PC-3 (cell line): ENCODE measurements at regions not wholly inside any gene's neighbourhood (a gene's known extent, or its start where the extent isn't known, plus 50 kb on each side); places are given as distances from the start of the nearest gene placed in this dataset.

Experiments used
- CTCF ChIP-seq: fragments of 300-600 bp; sonication (generic); conservative IDR thresholded peaks from 2 replicates; pipeline ENCODE4 v1.5.1; 2017; ENCODE audit warnings: antibody characterized with exemption, low read depth, mild to moderate bottlenecking, low read length
- EZH2 ChIP-seq: fragments of 300-600 bp; sonication (generic); IDR thresholded peaks from one replicate; pipeline ENCODE4 v1.6.1; 2017; ENCODE audit warnings: antibody characterized with exemption, mild to moderate bottlenecking, low read length; ENCODE audit not compliant: unreplicated experiment
- EZH2phosphoT487 ChIP-seq: fragments of 300-600 bp; sonication (generic); IDR thresholded peaks from 2 replicates; pipeline ENCODE4 v1.6.1; 2018; ENCODE audit warnings: mild to moderate bottlenecking, antibody characterized with exemption, low read length, borderline replicate concordance

- TF ChIP-seq CTCF (no peak), EZH2 (no peak), EZH2phosphoT487 (no peak)
Measured at GRCh38 chr12:61029516-61029915, 1230.7 kb upstream of the USP15 start.
